NT2/D1 (cell line): ENCODE measurements at regions not wholly inside any gene's neighbourhood (a gene's known extent, or its start where the extent isn't known, plus 50 kb on each side); places are given as distances from the start of the nearest gene placed in this dataset.

Experiments used
- SUZ12 ChIP-seq: IDR thresholded peaks from 2 replicates; pipeline ENCODE4 v1.6.1; 2011; ENCODE audit not compliant: insufficient read length, insufficient read depth; ENCODE audit errors: extremely low read depth
- YY1 ChIP-seq: IDR thresholded peaks from 2 replicates; pipeline ENCODE4 v1.6.1; 2011; ENCODE audit not compliant: insufficient read length, insufficient read depth
- ZNF274 ChIP-seq: IDR thresholded peaks from 2 replicates; pipeline ENCODE4 v1.6.1; 2011; ENCODE audit warnings: mild to moderate bottlenecking, low read depth, low read length

DNA sequence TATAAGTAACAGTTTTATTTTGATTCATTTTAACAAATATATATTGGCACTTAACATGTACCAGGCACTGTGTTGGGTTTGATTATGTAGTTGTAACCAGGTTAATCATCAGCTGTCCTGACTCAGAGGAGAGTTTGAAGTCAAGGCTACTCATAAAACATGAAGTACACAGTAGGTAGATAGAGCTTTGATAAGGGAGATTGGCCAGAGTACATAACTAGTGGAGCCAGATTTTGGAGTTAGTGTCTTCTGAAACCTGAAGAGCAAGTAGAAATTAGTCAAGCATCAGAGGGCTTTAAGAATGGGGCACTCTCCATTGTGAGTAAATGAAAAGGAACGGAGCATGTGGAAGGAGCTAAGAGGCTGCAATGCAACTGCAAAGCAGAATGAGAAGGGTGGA is 333.9 kb downstream of the RFC3 start:
- no peak for TF ChIP-seq SUZ12
- TF ChIP-seq YY1 = no peak
- TF ChIP-seq ZNF274 = no peak
